ENCODE measurements at regions not wholly inside any gene's neighbourhood (a gene's known extent, or its start where the extent isn't known, plus 50 kb on each side); places are given as distances from the start of the nearest gene placed in this dataset.
A peak's percentile ranks its signal among the peaks of the same experiment; 100 is the strongest.

DNA sequence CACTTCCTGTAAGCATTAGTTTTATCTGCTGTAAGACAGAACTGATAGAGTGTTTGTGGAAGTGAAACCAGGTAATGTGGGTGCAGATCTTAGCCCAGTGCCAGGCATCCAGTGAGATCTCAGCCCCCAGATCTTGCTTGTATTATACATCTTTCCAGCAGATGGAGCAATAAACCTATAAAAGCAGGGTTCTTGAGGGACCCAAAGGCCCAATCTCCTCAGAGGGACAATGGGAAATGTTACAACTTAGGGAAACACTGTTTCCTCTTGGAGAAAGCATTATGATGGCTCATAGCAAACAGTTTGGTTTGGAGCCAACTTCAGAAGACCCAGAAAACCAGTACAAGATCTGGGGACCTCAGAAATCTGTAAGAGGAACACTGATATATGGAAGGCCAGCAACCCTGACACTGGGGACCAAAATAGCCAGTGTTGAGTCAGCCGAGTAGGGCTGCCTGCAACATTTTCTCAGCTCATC, 206.3 kb downstream of the SLC7A11 start:
- TF ChIP-seq, protein P1, sequence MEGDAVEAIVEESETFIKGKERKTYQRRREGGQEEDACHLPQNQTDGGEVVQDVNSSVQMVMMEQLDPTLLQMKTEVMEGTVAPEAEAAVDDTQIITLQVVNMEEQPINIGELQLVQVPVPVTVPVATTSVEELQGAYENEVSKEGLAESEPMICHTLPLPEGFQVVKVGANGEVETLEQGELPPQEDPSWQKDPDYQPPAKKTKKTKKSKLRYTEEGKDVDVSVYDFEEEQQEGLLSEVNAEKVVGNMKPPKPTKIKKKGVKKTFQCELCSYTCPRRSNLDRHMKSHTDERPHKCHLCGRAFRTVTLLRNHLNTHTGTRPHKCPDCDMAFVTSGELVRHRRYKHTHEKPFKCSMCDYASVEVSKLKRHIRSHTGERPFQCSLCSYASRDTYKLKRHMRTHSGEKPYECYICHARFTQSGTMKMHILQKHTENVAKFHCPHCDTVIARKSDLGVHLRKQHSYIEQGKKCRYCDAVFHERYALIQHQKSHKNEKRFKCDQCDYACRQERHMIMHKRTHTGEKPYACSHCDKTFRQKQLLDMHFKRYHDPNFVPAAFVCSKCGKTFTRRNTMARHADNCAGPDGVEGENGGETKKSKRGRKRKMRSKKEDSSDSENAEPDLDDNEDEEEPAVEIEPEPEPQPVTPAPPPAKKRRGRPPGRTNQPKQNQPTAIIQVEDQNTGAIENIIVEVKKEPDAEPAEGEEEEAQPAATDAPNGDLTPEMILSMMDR (conservative IDR thresholded peaks at IDR 0.05; ENCODE audit: low read length) = peak; percentile 93
- TF ChIP-seq EZH2phosphoT487 (IDR thresholded peaks at IDR 0.05; ENCODE audit: borderline replicate concordance, low read depth, low read length) = no peak
